ENCODE measurements at regions not wholly inside any gene's neighbourhood (a gene's known extent, or its start where the extent isn't known, plus 50 kb on each side); places are given as distances from the start of the nearest gene placed in this dataset.
"Not testable (repeated sequence)": the region's sequence is repeated elsewhere in the genome, so short reads cannot be mapped to it uniquely, and the experiment has no call there.

DNA sequence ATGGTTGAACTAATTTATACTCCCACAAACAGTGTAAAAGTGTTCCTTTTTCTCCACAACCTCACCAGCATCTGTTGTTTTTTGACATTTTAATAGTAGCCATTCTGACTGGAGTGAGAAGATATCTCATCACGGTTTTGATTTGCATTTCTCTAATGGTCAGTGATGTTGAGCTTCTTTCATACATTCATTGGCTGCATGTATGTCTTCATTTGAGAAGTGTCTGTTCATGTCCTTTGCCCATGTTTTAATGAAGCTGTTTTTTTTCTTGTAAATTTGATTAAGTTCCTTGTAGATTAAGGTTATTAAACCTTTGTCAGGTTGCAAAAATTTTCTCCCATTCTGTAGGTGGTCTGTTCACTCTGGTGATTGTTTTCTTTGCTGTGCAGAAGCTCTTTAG lies 281.1 kb downstream of the PTH2R start:
- ATAC-seq (ENCODE audit: low FRiP score); H3K9me3 ChIP-seq (ENCODE audit: control insufficient read depth, low read length); H3K4me3 ChIP-seq (ENCODE audit: low read length in 2 of 2); intact Hi-C loops (cut with DNase I); H3K4me1 ChIP-seq (ENCODE audit: control insufficient read depth in 1 of 2, insufficient read depth in 2 of 2, low read length in 2 of 2); H3K27me3 ChIP-seq (ENCODE audit: control insufficient read depth in 1 of 2, insufficient read depth in 2 of 2, low read length in 1 of 2); H3K27ac ChIP-seq (ENCODE audit: low read depth in 1 of 2, low read length in 2 of 2); DNase-seq; H3K36me3 ChIP-seq (ENCODE audit: control insufficient read depth in 1 of 2, insufficient read depth in 2 of 2, low read length in 1 of 2): not testable (repeated sequence)
- 83 to 90% methylated on average over 1 of the region's 1 CpG for whole genome bisulfite sequencing, 2 donors

- Histone ChIP-seq H3K27me3 (ENCODE audit: control insufficient read depth in 1 of 2, insufficient read depth in 2 of 2, low read length in 1 of 2) (no peaks in the 10 kb centered on the region), H3K4me3 (ENCODE audit: low read length in 2 of 2) (no peak overlapping the region), H3K27ac (ENCODE audit: low read depth in 1 of 2, low read length in 2 of 2) (no peak overlapping the region), H3K36me3 (ENCODE audit: control insufficient read depth in 1 of 2, insufficient read depth in 2 of 2, low read length in 1 of 2) (no peaks in the 10 kb centered on the region), H3K4me1 (ENCODE audit: control insufficient read depth in 1 of 2, insufficient read depth in 2 of 2, low read length in 2 of 2) (no peaks in the 10 kb centered on the region), H3K9me3 (ENCODE audit: control insufficient read depth, low read length) (no peaks in the 10 kb centered on the region)
- intact Hi-C loops (cut with DNase I), result no loop called here
- ATAC-seq (ENCODE audit: low FRiP score) (no peak), DNase-seq (no peak)
Measured at GRCh38 chr2:208698114-208698513, 291.5 kb downstream of the PTH2R start.

- no peaks in the 10 kb centered on the region for H3K27me3 ChIP-seq (ENCODE audit: control insufficient read depth in 1 of 2, insufficient read depth in 2 of 2, low read length in 1 of 2)
- ATAC-seq (ENCODE audit: low FRiP score), result no peak
- no peak for DNase-seq
- H3K9me3 ChIP-seq (ENCODE audit: control insufficient read depth, low read length), result no peaks in the 10 kb centered on the region
- intact Hi-C loops (cut with DNase I), result no loop called here
- H3K27ac ChIP-seq (ENCODE audit: low read depth in 1 of 2, low read length in 2 of 2), result no peak overlapping the region
- no peaks in the 10 kb centered on the region for H3K4me1 ChIP-seq (ENCODE audit: control insufficient read depth in 1 of 2, insufficient read depth in 2 of 2, low read length in 2 of 2)
- 24 to 32% methylated on average over 3 of the region's 3 CpGs for WGBS, 2 donors
- H3K4me3 ChIP-seq (ENCODE audit: low read length in 2 of 2), result no peak overlapping the region
- H3K36me3 ChIP-seq (ENCODE audit: control insufficient read depth in 1 of 2, insufficient read depth in 2 of 2, low read length in 1 of 2), result no peaks in the 10 kb centered on the region
Measured at GRCh38 chr2:208708486-208708885, 301.9 kb downstream of the PTH2R start.

- ATAC-seq (ENCODE audit: low FRiP score) (no peak), DNase-seq (no peak)
- Histone ChIP-seq H3K4me3 (ENCODE audit: low read length in 2 of 2) (no peak overlapping the region), H3K9me3 (ENCODE audit: control insufficient read depth, low read length) (no peaks in the 10 kb centered on the region), H3K36me3 (ENCODE audit: control insufficient read depth in 1 of 2, insufficient read depth in 2 of 2, low read length in 1 of 2) (no peaks in the 10 kb centered on the region), H3K27ac (ENCODE audit: low read depth in 1 of 2, low read length in 2 of 2) (no peak overlapping the region), H3K4me1 (ENCODE audit: control insufficient read depth in 1 of 2, insufficient read depth in 2 of 2, low read length in 2 of 2) (no peaks in the 10 kb centered on the region), H3K27me3 (ENCODE audit: control insufficient read depth in 1 of 2, insufficient read depth in 2 of 2, low read length in 1 of 2) (no peaks in the 10 kb centered on the region)
- intact Hi-C loops (cut with DNase I), result no loop called here
Measured at GRCh38 chr2:208711598-208711997, 305.0 kb downstream of the PTH2R start.

- ATAC-seq (ENCODE audit: low FRiP score), result no peak
- H3K27me3 ChIP-seq (ENCODE audit: control insufficient read depth in 1 of 2, insufficient read depth in 2 of 2, low read length in 1 of 2), result no peaks in the 10 kb centered on the region
- no peaks in the 10 kb centered on the region for H3K36me3 ChIP-seq (ENCODE audit: control insufficient read depth in 1 of 2, insufficient read depth in 2 of 2, low read length in 1 of 2)
- DNase-seq, result no peak
- WGBS, 2 donors, result 47 to 51% methylated on average over 1 of the region's 1 CpG
- no peak overlapping the region for H3K4me3 ChIP-seq (ENCODE audit: low read length in 2 of 2)
- H3K4me1 ChIP-seq (ENCODE audit: control insufficient read depth in 1 of 2, insufficient read depth in 2 of 2, low read length in 2 of 2), result no peaks in the 10 kb centered on the region
- intact Hi-C loops (cut with DNase I), result no loop called here
- H3K9me3 ChIP-seq (ENCODE audit: control insufficient read depth, low read length), result no peaks in the 10 kb centered on the region
- no peak overlapping the region for H3K27ac ChIP-seq (ENCODE audit: low read depth in 1 of 2, low read length in 2 of 2)
Measured at GRCh38 chr2:208713066-208713745, 306.6 kb downstream of the PTH2R start.

GRCh38 chr2:208718828-208719227 lies 312.2 kb downstream of the PTH2R start:
- no peaks in the 10 kb centered on the region for H3K4me1 ChIP-seq (ENCODE audit: control insufficient read depth in 1 of 2, insufficient read depth in 2 of 2, low read length in 2 of 2)
- no peak overlapping the region for H3K4me3 ChIP-seq (ENCODE audit: low read length in 2 of 2)
- intact Hi-C loops (cut with DNase I), result no loop called here
- H3K36me3 ChIP-seq (ENCODE audit: control insufficient read depth in 1 of 2, insufficient read depth in 2 of 2, low read length in 1 of 2), result no peaks in the 10 kb centered on the region
- WGBS, 2 donors, result 86 to 94% methylated on average over 2 of the region's 2 CpGs
- H3K27me3 ChIP-seq (ENCODE audit: control insufficient read depth in 1 of 2, insufficient read depth in 2 of 2, low read length in 1 of 2), result no peaks in the 10 kb centered on the region
- DNase-seq, result no peak
- ATAC-seq (ENCODE audit: low FRiP score), result no peak
- H3K9me3 ChIP-seq (ENCODE audit: control insufficient read depth, low read length), result no peaks in the 10 kb centered on the region
- no peak overlapping the region for H3K27ac ChIP-seq (ENCODE audit: low read depth in 1 of 2, low read length in 2 of 2)

- intact Hi-C loops (cut with DNase I), result no loop called here
- WGBS, 2 donors, result 15 to 32% methylated on average over 1 of the region's 1 CpG
Measured at GRCh38 chr2:208722731-208723130, 316.1 kb downstream of the PTH2R start.

GRCh38 chr2:208725280-208725679 lies 318.7 kb downstream of the PTH2R start:
- Histone ChIP-seq H3K27me3 (ENCODE audit: control insufficient read depth in 1 of 2, insufficient read depth in 2 of 2, low read length in 1 of 2) (no peaks in the 10 kb centered on the region), H3K36me3 (ENCODE audit: control insufficient read depth in 1 of 2, insufficient read depth in 2 of 2, low read length in 1 of 2) (no peaks in the 10 kb centered on the region), H3K4me1 (ENCODE audit: control insufficient read depth in 1 of 2, insufficient read depth in 2 of 2, low read length in 2 of 2) (no peaks in the 10 kb centered on the region), H3K4me3 (ENCODE audit: low read length in 2 of 2) (no peak overlapping the region), H3K27ac (ENCODE audit: low read depth in 1 of 2, low read length in 2 of 2) (no peak overlapping the region), H3K9me3 (ENCODE audit: control insufficient read depth, low read length) (no peaks in the 10 kb centered on the region)
- DNase-seq (no peak), ATAC-seq (ENCODE audit: low FRiP score) (no peak)
- WGBS, 2 donors, result 39 to 50% methylated on average over 4 of the region's 4 CpGs
- intact Hi-C loops (cut with DNase I), result no loop called here

More at GRCh38 chr2:208722731-208723130, 316.1 kb downstream of the PTH2R start:
- Histone ChIP-seq H3K27ac (ENCODE audit: low read depth in 1 of 2, low read length in 2 of 2) (no peak overlapping the region), H3K4me1 (ENCODE audit: control insufficient read depth in 1 of 2, insufficient read depth in 2 of 2, low read length in 2 of 2) (no peaks in the 10 kb centered on the region), H3K4me3 (ENCODE audit: low read length in 2 of 2) (no peak overlapping the region), H3K36me3 (ENCODE audit: control insufficient read depth in 1 of 2, insufficient read depth in 2 of 2, low read length in 1 of 2) (no peaks in the 10 kb centered on the region), H3K27me3 (ENCODE audit: control insufficient read depth in 1 of 2, insufficient read depth in 2 of 2, low read length in 1 of 2) (no peaks in the 10 kb centered on the region), H3K9me3 (ENCODE audit: control insufficient read depth, low read length) (no peaks in the 10 kb centered on the region)
- DNase-seq, result no peak
- ATAC-seq (ENCODE audit: low FRiP score), result no peak

DNA sequence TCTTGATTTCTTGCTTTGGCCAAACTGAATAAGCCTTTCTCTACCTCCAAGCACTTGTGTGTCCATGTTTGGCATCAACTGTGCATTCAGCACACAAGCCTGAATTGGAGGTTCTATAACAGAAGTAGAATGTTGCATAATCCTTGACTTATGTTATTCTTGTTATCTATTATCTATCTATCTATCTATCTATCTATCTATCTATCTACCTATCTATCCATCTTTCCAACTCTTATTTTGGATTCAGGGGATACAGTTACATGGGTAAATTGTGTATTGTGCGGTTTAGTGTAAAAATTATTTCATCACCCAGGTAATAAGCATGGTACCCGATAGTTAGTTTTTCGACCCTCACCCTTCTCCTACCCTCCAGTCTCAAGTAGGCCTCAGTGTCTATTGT lies 319.6 kb downstream of the PTH2R start:
- no peaks in the 10 kb centered on the region for H3K9me3 ChIP-seq (ENCODE audit: control insufficient read depth, low read length)
- intact Hi-C loops (cut with DNase I), result no loop called here
- no peaks in the 10 kb centered on the region for H3K36me3 ChIP-seq (ENCODE audit: control insufficient read depth in 1 of 2, insufficient read depth in 2 of 2, low read length in 1 of 2)
- no peaks in the 10 kb centered on the region for H3K4me1 ChIP-seq (ENCODE audit: control insufficient read depth in 1 of 2, insufficient read depth in 2 of 2, low read length in 2 of 2)
- no peaks in the 10 kb centered on the region for H3K27me3 ChIP-seq (ENCODE audit: control insufficient read depth in 1 of 2, insufficient read depth in 2 of 2, low read length in 1 of 2)
- ATAC-seq (ENCODE audit: low FRiP score), result no peak
- no peak overlapping the region for H3K27ac ChIP-seq (ENCODE audit: low read depth in 1 of 2, low read length in 2 of 2)
- DNase-seq, result no peak
- WGBS, 2 donors, result 92% methylated on average over 3 of the region's 3 CpGs
- no peak overlapping the region for H3K4me3 ChIP-seq (ENCODE audit: low read length in 2 of 2)

Data from aorta (tissue), 5 donors.